ENCODE measurements at regions not wholly inside any gene's neighbourhood (a gene's known extent, or its start where the extent isn't known, plus 50 kb on each side); places are given as distances from the start of the nearest gene placed in this dataset.

DNA sequence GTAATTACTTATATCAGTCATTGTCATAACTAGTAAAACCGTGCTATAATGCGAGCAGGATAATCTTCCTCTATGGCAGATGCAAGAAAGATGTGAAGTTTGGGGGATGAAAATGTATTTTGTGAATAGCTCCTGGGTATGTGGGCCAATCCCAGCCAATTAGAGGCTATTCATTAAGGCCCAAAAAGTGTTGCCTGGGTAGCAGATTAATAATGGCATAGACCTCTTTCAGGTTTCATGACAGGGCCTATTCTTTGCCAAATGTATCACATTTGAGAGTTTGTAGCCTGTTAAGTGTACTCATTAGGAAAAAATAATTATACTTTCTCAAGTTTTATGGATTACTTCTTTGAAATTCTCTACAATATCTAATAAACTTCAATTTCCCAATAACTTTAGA is 199.2 kb upstream of the POU3F2 start:
- TF ChIP-seq POLR2A (IDR thresholded peaks at IDR 0.05; ENCODE audit: low read length) (no peak), GATA1 (IDR thresholded peaks at IDR 0.05; ENCODE audit: low read depth, low read length) (no peak)
- DNase-seq = no peak

GRCh38 chr6:98636941-98637340 is 197.4 kb upstream of the POU3F2 start:
- TF ChIP-seq POLR2A (IDR thresholded peaks at IDR 0.05; ENCODE audit: low read length) (no peak), GATA1 (IDR thresholded peaks at IDR 0.05; ENCODE audit: low read depth, low read length) (no peak)

DNA sequence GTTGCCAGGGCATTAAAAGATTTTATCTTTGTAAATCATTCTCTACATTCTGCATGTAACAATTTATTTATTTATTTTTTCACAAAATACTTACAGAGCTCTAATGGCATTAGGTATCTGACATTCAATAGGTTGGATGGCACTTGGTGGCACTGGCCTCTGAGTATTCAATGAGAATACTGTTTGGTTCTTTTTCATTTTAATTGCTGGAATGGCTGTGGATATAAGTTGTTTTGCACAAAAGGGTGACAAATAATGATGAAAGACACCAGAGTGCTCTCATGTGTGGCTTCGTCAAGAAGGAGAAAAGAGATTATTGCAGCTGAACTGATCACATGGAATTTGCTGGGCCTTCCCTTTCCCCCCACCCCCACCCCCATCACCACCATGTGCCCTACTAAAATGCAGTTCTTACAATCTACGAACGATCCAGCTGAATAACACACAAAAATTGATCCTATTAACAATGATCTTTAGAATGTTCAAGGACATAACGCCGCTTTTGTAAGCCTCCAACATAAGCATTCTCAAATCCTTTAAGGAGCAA is 195.2 kb upstream of the POU3F2 start:
- no peak for TF ChIP-seq POLR2A (IDR thresholded peaks at IDR 0.05; ENCODE audit: low read length)
- no peak for TF ChIP-seq GATA1 (IDR thresholded peaks at IDR 0.05; ENCODE audit: low read depth, low read length)
- no peak for DNase-seq

More at GRCh38 chr6:98636941-98637340, 197.4 kb upstream of the POU3F2 start:
- DNase-seq = no peak

- TF ChIP-seq GATA1 (IDR thresholded peaks at IDR 0.05; ENCODE audit: low read depth, low read length) = no peak
- TF ChIP-seq POLR2A (IDR thresholded peaks at IDR 0.05; ENCODE audit: low read length) = no peak
- DNase-seq = no peak
These were observed 194.0 kb upstream of the POU3F2 start for GRCh38 chr6:98640366-98640765.

- no peak for DNase-seq
- TF ChIP-seq GATA1 (IDR thresholded peaks at IDR 0.05; ENCODE audit: low read depth, low read length) (no peak), POLR2A (IDR thresholded peaks at IDR 0.05; ENCODE audit: low read length) (no peak)
These were observed 192.2 kb upstream of the POU3F2 start for GRCh38 chr6:98641949-98642719.

DNA sequence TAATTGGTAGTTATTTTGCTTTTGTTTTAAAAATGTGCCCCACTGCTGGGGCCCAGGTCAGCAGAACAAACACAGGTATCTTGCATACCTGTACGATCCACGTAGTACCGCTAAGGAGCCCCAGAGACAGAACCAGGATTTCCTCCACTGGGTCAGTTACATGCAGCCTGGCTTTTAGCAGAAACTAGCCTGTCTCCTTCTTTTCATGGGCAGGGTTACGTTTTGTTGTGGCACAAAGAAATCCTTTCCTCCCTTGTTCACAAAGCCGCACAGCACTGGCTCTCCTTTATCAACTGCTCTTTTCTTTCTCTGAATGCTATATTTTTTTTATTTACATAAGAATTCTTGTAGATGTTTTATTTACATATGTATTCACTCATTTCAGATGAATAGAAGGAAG is 190.3 kb upstream of the POU3F2 start:
- TF ChIP-seq POLR2A (IDR thresholded peaks at IDR 0.05; ENCODE audit: low read length) (no peak), GATA1 (IDR thresholded peaks at IDR 0.05; ENCODE audit: low read depth, low read length) (no peak)
- no peak for DNase-seq

- DNase-seq = no peak
- TF ChIP-seq POLR2A (IDR thresholded peaks at IDR 0.05; ENCODE audit: low read length) (no peak), GATA1 (IDR thresholded peaks at IDR 0.05; ENCODE audit: low read depth, low read length) (no peak)
These were observed 186.0 kb upstream of the POU3F2 start for GRCh38 chr6:98648211-98648914.

- DNase-seq = no peak
- TF ChIP-seq POLR2A (IDR thresholded peaks at IDR 0.05; ENCODE audit: low read length) (no peak), GATA1 (IDR thresholded peaks at IDR 0.05; ENCODE audit: low read depth, low read length) (no peak)
These were observed 183.4 kb upstream of the POU3F2 start for GRCh38 chr6:98650941-98651340.

GRCh38 chr6:98653179-98653578 is 181.2 kb upstream of the POU3F2 start:
- no peak for DNase-seq
- TF ChIP-seq POLR2A (IDR thresholded peaks at IDR 0.05; ENCODE audit: low read length) (no peak), GATA1 (IDR thresholded peaks at IDR 0.05; ENCODE audit: low read depth, low read length) (no peak)

DNA sequence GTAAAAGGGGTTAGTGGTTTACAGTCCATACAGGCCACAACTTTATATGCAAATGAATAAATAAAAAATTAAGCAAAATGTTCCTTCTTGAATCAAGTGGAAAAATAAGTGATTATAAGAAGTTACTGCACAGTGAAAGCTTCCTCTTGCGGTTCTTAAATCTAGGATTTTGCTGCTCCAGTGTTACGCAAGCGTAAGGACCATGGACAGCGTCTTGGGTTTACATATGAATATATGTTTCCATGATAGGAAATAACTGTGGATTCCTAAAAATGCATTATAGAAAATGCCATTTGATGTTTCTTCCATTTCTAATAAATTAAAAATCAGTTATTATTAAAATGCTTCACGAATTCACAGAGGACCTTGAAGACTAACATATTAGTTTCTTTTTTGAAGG is 176.6 kb upstream of the POU3F2 start:
- peak; percentile 31 to 51 for DNase-seq
- TF ChIP-seq POLR2A (IDR thresholded peaks at IDR 0.05; ENCODE audit: low read length) = no peak
- no peak for TF ChIP-seq GATA1 (IDR thresholded peaks at IDR 0.05; ENCODE audit: low read depth, low read length)

GRCh38 chr6:98669371-98669770 is 165.0 kb upstream of the POU3F2 start:
- no peak for TF ChIP-seq GATA1 (IDR thresholded peaks at IDR 0.05; ENCODE audit: low read depth, low read length)
- TF ChIP-seq POLR2A (IDR thresholded peaks at IDR 0.05; ENCODE audit: low read length) = no peak
- DNase-seq = no peak

GRCh38 chr6:98670045-98670746 is 164.2 kb upstream of the POU3F2 start:
- TF ChIP-seq POLR2A (IDR thresholded peaks at IDR 0.05; ENCODE audit: low read length) (no peak), GATA1 (IDR thresholded peaks at IDR 0.05; ENCODE audit: low read depth, low read length) (no peak)
- no peak for DNase-seq

GRCh38 chr6:98672681-98673475 is 161.5 kb upstream of the POU3F2 start:
- DNase-seq = no peak
- TF ChIP-seq GATA1 (IDR thresholded peaks at IDR 0.05; ENCODE audit: low read depth, low read length) = no peak
- no peak for TF ChIP-seq POLR2A (IDR thresholded peaks at IDR 0.05; ENCODE audit: low read length)
